ENCODE measurements at regions not wholly inside any gene's neighbourhood (a gene's known extent, or its start where the extent isn't known, plus 50 kb on each side); places are given as distances from the start of the nearest gene placed in this dataset.

DNA sequence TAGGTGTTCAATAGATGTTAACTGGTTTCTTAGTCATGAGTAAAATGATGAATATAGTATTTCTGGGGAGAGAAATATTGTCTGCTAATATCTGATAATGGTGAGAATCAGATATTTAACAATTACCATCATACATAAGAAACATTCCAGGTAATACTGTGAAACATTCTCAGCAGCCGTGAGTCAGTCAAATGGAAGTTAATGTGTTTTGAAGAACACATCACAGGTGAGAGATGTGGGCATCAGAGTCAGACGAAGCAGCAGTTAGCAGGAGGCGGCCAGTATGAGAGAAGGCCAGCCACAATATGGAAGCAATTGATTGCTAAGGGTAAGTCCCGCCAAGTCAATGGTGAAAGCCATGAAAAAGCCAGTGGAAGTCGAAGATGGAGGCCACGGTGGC lies 1035.9 kb downstream of the TUSC7 start:
- Histone ChIP-seq H3K27ac (ENCODE audit: low read depth, low read length) (no peak overlapping the region), H3K4me3 (ENCODE audit: low read depth in 1 of 5, low read length in 5 of 5) (no peak overlapping the region), H3K27me3 (ENCODE audit: control insufficient read depth in 5 of 5, insufficient read depth in 4 of 5, low read length in 5 of 5) (no peaks in the 10 kb centered on the region), H3K36me3 (ENCODE audit: control insufficient read depth in 5 of 5, insufficient read depth in 5 of 5, low read length in 5 of 5) (no peaks in the 10 kb centered on the region), H3K9me3 (ENCODE audit: control insufficient read depth in 5 of 5, low read length in 5 of 5) (no peaks in the 10 kb centered on the region), H3K4me1 (ENCODE audit: control insufficient read depth in 5 of 5, insufficient read depth in 5 of 5, low read length in 5 of 5) (peaks cover 0 to 17% (median 8%) of the 10 kb centered on the region in 5 donors), H3K9ac (ENCODE audit: low read length in 5 of 5) (no peak overlapping the region)

DNA sequence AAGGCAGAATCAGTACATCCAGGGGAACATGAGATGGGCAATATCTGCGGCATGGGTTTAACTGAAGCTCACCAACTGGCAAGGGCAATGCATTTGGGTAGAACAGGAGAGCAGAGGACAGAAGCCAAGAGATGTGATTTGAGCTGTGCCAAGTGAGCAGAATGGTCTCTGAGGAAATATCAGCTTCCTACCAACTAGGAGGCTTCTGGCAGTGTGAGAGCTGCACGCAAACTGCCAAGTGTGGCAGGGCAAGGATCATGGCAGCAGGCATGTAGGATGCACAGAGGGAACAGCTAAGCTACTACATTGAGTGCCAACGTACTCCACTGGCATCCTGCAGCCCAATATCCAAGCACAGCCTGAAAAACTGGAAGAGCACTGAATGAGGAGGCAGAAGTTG lies 1036.5 kb downstream of the TUSC7 start:
- no peaks in the 10 kb centered on the region for H3K9me3 ChIP-seq (ENCODE audit: control insufficient read depth in 5 of 5, low read length in 5 of 5)
- no peak overlapping the region for H3K27ac ChIP-seq (ENCODE audit: low read depth, low read length)
- no peaks in the 10 kb centered on the region for H3K36me3 ChIP-seq (ENCODE audit: control insufficient read depth in 5 of 5, insufficient read depth in 5 of 5, low read length in 5 of 5)
- H3K4me3 ChIP-seq (ENCODE audit: low read depth in 1 of 5, low read length in 5 of 5), result peak overlapping the region in 1 of 5 donors; percentile 13
- no peak overlapping the region for H3K9ac ChIP-seq (ENCODE audit: low read length in 5 of 5)
- no peaks in the 10 kb centered on the region for H3K27me3 ChIP-seq (ENCODE audit: control insufficient read depth in 5 of 5, insufficient read depth in 4 of 5, low read length in 5 of 5)
- H3K4me1 ChIP-seq (ENCODE audit: control insufficient read depth in 5 of 5, insufficient read depth in 5 of 5, low read length in 5 of 5), result peaks cover 0 to 17% (median 8%) of the 10 kb centered on the region in 5 donors

DNA sequence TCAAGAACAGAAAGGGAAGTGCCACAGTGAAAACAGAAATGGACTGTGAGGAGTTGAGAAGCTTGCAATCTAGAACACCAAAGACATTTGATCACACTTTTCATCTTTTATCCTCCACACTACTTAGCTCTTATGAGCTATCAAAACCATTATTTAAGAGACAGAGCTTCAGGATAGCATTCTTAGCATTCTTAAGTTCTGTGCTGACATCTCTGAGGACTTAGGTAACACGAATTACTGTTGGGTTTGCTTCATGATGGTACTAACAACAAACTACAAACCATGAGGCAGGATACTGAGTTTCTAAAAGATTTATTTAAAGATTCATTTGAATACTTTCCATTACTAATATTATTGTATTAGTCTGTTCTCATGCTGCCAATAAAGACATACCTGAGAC lies 1038.6 kb downstream of the TUSC7 start:
- Histone ChIP-seq H3K36me3 (ENCODE audit: control insufficient read depth in 5 of 5, insufficient read depth in 5 of 5, low read length in 5 of 5) (no peaks in the 10 kb centered on the region), H3K4me3 (ENCODE audit: low read depth in 1 of 5, low read length in 5 of 5) (no peak overlapping the region), H3K4me1 (ENCODE audit: control insufficient read depth in 5 of 5, insufficient read depth in 5 of 5, low read length in 5 of 5) (peaks cover 0 to 17% (median 8%) of the 10 kb centered on the region in 5 donors), H3K9me3 (ENCODE audit: control insufficient read depth in 5 of 5, low read length in 5 of 5) (no peaks in the 10 kb centered on the region), H3K27me3 (ENCODE audit: control insufficient read depth in 5 of 5, insufficient read depth in 4 of 5, low read length in 5 of 5) (no peaks in the 10 kb centered on the region), H3K27ac (ENCODE audit: low read depth, low read length) (no peak overlapping the region), H3K9ac (ENCODE audit: low read length in 5 of 5) (no peak overlapping the region)

DNA sequence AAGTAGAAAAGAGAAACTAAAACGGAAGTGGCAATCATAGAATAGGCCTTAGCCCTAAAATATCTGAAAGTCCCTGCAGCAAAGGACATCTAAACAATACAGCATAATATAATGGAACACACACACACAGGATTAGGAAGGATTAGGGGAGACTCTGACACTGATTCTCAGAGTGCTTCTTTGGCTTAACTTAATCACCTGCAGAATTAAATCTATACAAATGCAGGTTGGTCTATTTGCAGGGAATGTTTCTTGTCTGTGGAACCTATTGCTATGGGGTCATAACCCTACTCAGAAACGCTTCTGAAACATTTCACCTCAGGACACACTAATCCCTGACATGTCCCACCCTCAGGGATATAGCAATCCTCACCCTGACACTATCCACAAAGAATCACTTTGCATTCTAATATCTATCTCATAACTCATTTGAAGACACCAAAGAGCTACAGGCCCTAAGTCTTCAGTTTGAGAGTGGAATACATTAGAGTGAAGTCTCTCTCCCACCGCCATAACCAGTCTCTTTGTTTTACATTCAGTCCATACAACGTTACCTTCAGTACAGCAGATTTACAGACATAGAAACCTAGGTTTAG lies 1041.2 kb downstream of the TUSC7 start:
- no peaks in the 10 kb centered on the region for H3K36me3 ChIP-seq (ENCODE audit: control insufficient read depth in 5 of 5, insufficient read depth in 5 of 5, low read length in 5 of 5)
- H3K4me3 ChIP-seq (ENCODE audit: low read depth in 1 of 5, low read length in 5 of 5), result no peak overlapping the region
- H3K4me1 ChIP-seq (ENCODE audit: control insufficient read depth in 5 of 5, insufficient read depth in 5 of 5, low read length in 5 of 5), result peaks cover 0 to 12% (median 7%) of the 10 kb centered on the region in 5 donors
- H3K27me3 ChIP-seq (ENCODE audit: control insufficient read depth in 5 of 5, insufficient read depth in 4 of 5, low read length in 5 of 5), result no peaks in the 10 kb centered on the region
- H3K9me3 ChIP-seq (ENCODE audit: control insufficient read depth in 5 of 5, low read length in 5 of 5), result no peaks in the 10 kb centered on the region
- no peak overlapping the region for H3K9ac ChIP-seq (ENCODE audit: low read length in 5 of 5)
- H3K27ac ChIP-seq (ENCODE audit: low read depth, low read length), result no peak overlapping the region

DNA sequence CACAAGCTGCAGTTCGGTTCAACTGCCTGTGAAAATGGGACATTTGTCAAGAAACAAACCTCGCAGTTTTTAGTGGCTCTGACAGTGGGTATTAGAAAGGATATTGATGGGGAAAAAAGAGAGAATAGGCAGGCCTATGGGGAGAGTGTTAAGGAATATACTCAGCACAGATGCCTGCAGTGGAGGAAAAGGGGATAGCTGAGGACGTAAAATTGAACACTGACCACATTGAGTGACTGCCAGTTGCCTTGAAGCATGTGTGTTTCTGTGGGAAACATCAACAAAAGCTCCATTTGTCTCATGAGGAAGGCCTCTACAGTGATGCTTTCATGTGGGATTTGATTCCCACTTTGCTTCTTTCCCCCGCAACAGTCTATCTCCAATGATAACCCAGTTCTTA lies 1042.1 kb downstream of the TUSC7 start:
- H3K27ac ChIP-seq (ENCODE audit: low read depth, low read length), result no peak overlapping the region
- H3K4me1 ChIP-seq (ENCODE audit: control insufficient read depth in 5 of 5, insufficient read depth in 5 of 5, low read length in 5 of 5), result peaks cover 0 to 4% (median 0%) of the 10 kb centered on the region in 5 donors
- no peak overlapping the region for H3K9ac ChIP-seq (ENCODE audit: low read length in 5 of 5)
- H3K27me3 ChIP-seq (ENCODE audit: control insufficient read depth in 5 of 5, insufficient read depth in 4 of 5, low read length in 5 of 5), result peaks cover 0 to 4% (median 0%) of the 10 kb centered on the region in 5 donors
- no peaks in the 10 kb centered on the region for H3K9me3 ChIP-seq (ENCODE audit: control insufficient read depth in 5 of 5, low read length in 5 of 5)
- no peak overlapping the region for H3K4me3 ChIP-seq (ENCODE audit: low read depth in 1 of 5, low read length in 5 of 5)
- H3K36me3 ChIP-seq (ENCODE audit: control insufficient read depth in 5 of 5, insufficient read depth in 5 of 5, low read length in 5 of 5), result no peaks in the 10 kb centered on the region

DNA sequence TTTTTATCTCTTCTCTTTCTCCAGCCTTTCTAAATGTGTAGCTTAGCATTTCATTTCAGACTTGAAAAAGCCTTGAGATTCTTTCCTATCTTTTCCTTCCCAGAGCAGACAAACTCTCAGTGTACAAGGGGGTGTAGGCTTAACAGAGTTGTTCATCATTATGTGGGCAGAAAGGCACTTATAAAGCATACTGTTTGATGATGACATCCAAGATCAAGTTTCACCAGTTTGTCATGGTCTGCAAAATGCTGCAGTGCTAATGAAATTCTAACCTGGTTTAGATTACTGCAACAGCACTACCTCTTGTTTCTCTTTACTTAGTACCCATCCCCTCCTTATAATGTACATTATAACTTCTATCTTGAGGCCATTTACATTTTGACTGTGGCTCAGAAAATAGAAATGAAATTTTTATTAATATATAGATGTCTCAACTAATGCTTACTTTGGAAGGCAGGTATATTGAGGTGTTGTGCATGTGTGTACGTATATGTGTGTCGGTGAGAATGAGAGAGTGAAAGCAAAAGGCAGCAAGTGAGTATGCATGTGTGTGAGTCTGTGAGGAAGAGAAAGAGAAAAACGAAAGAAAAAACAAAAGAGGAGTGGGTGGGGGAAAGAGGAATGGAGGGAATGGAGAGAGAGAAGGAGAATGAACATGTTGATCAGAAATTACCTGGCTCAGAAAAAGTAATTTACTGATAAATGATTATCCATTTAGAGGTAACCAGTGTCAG lies 1043.6 kb downstream of the TUSC7 start:
- no peak overlapping the region for H3K27ac ChIP-seq (ENCODE audit: low read depth, low read length)
- H3K9ac ChIP-seq (ENCODE audit: low read length in 5 of 5), result no peak overlapping the region
- H3K36me3 ChIP-seq (ENCODE audit: control insufficient read depth in 5 of 5, insufficient read depth in 5 of 5, low read length in 5 of 5), result no peaks in the 10 kb centered on the region
- H3K27me3 ChIP-seq (ENCODE audit: control insufficient read depth in 5 of 5, insufficient read depth in 4 of 5, low read length in 5 of 5), result peaks cover 0 to 5% (median 0%) of the 10 kb centered on the region in 5 donors
- H3K4me3 ChIP-seq (ENCODE audit: low read depth in 1 of 5, low read length in 5 of 5), result no peak overlapping the region
- no peaks in the 10 kb centered on the region for H3K9me3 ChIP-seq (ENCODE audit: control insufficient read depth in 5 of 5, low read length in 5 of 5)
- H3K4me1 ChIP-seq (ENCODE audit: control insufficient read depth in 5 of 5, insufficient read depth in 5 of 5, low read length in 5 of 5), result no peaks in the 10 kb centered on the region

DNA sequence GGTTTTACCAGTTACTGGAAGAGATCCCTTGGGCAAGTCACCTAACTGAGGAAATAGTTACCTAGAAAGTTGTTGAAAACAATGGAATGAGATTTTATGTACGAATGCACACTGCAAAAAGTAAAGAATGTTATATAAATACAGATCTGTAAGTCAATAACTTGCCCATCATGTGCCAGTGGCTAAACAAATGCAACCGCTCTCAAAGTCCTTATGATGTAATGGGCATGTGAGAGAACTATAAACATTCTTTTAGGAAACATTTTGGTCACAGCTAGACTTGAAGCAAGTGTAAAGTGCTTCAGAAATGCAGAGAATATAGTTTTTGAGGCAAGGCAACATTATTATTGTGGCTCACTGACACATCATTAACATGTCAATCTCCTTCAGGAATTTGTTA lies 1044.5 kb downstream of the TUSC7 start:
- Histone ChIP-seq H3K4me3 (ENCODE audit: low read depth in 1 of 5, low read length in 5 of 5) (no peak overlapping the region), H3K9me3 (ENCODE audit: control insufficient read depth in 5 of 5, low read length in 5 of 5) (no peaks in the 10 kb centered on the region), H3K27me3 (ENCODE audit: control insufficient read depth in 5 of 5, insufficient read depth in 4 of 5, low read length in 5 of 5) (peaks cover 0 to 5% (median 0%) of the 10 kb centered on the region in 5 donors), H3K27ac (ENCODE audit: low read depth, low read length) (no peak overlapping the region), H3K9ac (ENCODE audit: low read length in 5 of 5) (no peak overlapping the region), H3K36me3 (ENCODE audit: control insufficient read depth in 5 of 5, insufficient read depth in 5 of 5, low read length in 5 of 5) (no peaks in the 10 kb centered on the region), H3K4me1 (ENCODE audit: control insufficient read depth in 5 of 5, insufficient read depth in 5 of 5, low read length in 5 of 5) (no peaks in the 10 kb centered on the region)

DNA sequence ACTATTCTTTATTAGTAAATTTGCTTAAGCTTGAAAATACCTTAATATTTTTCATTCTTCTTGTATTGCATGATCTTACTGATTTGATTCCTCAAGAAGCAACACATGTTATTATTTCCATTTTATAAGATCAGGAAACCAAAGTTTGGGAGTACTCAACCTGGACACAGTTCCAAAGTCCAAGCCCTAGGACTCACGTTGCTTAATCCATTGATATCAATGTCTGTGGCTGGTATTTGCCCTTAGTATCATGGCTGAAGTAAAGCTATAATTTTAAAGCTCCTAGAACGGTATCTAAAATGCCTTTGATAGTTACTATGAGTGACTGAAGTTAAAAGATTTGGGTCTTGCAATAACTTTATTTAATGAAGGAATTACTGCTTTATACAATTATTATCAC lies 1045.3 kb downstream of the TUSC7 start:
- no peaks in the 10 kb centered on the region for H3K36me3 ChIP-seq (ENCODE audit: control insufficient read depth in 5 of 5, insufficient read depth in 5 of 5, low read length in 5 of 5)

DNA sequence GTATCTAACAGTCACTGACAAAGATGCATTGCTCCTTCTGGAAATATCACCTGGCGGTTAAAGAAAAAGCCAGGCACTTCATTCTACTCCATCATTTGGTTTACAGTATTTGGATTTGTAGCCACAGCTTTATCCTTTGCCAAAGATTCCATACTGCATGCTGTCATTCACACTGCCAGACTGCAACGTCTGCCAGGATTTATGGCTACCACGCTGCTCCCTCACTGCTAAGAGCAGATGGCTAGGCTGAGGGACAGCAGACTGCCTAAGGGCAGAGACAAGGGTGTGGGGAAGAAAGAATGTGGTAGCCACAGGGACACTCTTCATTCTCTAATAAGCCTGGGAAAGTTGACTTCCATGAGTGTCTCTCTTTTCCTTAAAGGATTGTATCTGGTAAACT lies 1047.0 kb downstream of the TUSC7 start:
- Histone ChIP-seq H3K27me3 (ENCODE audit: control insufficient read depth in 5 of 5, insufficient read depth in 4 of 5, low read length in 5 of 5) (peaks cover 0 to 5% (median 0%) of the 10 kb centered on the region in 5 donors), H3K36me3 (ENCODE audit: control insufficient read depth in 5 of 5, insufficient read depth in 5 of 5, low read length in 5 of 5) (no peaks in the 10 kb centered on the region), H3K4me3 (ENCODE audit: low read depth in 1 of 5, low read length in 5 of 5) (no peak overlapping the region), H3K9me3 (ENCODE audit: control insufficient read depth in 5 of 5, low read length in 5 of 5) (no peaks in the 10 kb centered on the region), H3K4me1 (ENCODE audit: control insufficient read depth in 5 of 5, insufficient read depth in 5 of 5, low read length in 5 of 5) (peaks cover 0 to under 1% (median 0%) of the 10 kb centered on the region in 5 donors), H3K9ac (ENCODE audit: low read length in 5 of 5) (no peak overlapping the region), H3K27ac (ENCODE audit: low read depth, low read length) (no peak overlapping the region)

More for the DNA sequence above, 1045.3 kb downstream of the TUSC7 start:
- Histone ChIP-seq H3K4me1 (ENCODE audit: control insufficient read depth in 5 of 5, insufficient read depth in 5 of 5, low read length in 5 of 5) (no peaks in the 10 kb centered on the region), H3K9me3 (ENCODE audit: control insufficient read depth in 5 of 5, low read length in 5 of 5) (no peaks in the 10 kb centered on the region), H3K4me3 (ENCODE audit: low read depth in 1 of 5, low read length in 5 of 5) (no peak overlapping the region), H3K9ac (ENCODE audit: low read length in 5 of 5) (no peak overlapping the region), H3K27ac (ENCODE audit: low read depth, low read length) (no peak overlapping the region), H3K27me3 (ENCODE audit: control insufficient read depth in 5 of 5, insufficient read depth in 4 of 5, low read length in 5 of 5) (peaks cover 0 to 5% (median 0%) of the 10 kb centered on the region in 5 donors)

DNA sequence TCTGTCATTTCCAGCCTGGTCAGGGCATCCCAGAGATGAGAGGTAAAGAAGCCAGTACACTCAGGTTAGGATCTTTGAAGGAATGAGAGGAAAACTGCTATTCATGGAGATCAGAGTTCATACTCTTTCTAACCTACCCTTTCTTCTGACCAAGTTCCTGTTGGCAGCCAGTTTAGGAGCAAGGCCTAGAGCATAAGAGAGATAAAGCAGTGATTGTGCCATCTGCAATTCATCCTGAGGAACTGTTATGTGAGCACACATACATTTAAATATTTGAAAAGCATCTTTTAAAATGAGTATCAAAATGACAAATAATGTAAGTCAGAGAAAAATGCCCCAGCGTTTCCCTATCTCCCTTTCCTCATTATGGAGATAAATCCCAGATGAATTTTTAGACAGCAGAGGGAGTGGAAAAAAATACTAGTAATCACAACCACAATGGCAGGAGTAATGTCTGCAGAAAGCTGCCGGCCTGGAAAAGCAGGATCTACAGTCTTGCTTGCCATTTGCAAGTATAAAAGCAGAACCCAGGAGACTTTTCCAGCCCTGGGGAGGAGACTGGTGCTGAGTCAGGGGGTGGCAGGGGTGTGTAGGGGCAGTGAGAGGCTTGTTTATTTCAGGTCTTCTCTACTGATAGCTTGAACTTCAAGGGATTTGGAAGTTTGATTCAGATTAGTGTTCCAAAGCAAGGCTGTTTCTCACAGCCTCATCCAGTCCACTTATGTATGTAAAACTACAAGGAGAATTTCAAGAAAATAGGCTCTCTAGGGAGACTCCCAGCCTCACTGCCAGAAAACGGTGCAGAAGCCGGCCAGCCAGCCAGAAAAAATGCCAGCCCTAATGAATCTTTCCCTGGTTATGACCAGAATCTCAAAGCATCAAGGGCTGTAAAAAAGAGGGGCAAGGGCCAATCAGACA lies 1052.4 kb downstream of the TUSC7 start:
- Histone ChIP-seq H3K27ac (ENCODE audit: low read depth, low read length) (no peak overlapping the region), H3K36me3 (ENCODE audit: control insufficient read depth in 5 of 5, insufficient read depth in 5 of 5, low read length in 5 of 5) (no peaks in the 10 kb centered on the region), H3K4me3 (ENCODE audit: low read depth in 1 of 5, low read length in 5 of 5) (no peak overlapping the region), H3K27me3 (ENCODE audit: control insufficient read depth in 5 of 5, insufficient read depth in 4 of 5, low read length in 5 of 5) (no peaks in the 10 kb centered on the region), H3K9me3 (ENCODE audit: control insufficient read depth in 5 of 5, low read length in 5 of 5) (no peaks in the 10 kb centered on the region), H3K9ac (ENCODE audit: low read length in 5 of 5) (no peak overlapping the region), H3K4me1 (ENCODE audit: control insufficient read depth in 5 of 5, insufficient read depth in 5 of 5, low read length in 5 of 5) (peaks cover 0 to 19% (median 7%) of the 10 kb centered on the region in 5 donors)

All from subcutaneous abdominal adipose tissue (tissue), 5 donors.